ENCODE measurements at regions not wholly inside any gene's neighbourhood (a gene's known extent, or its start where the extent isn't known, plus 50 kb on each side); places are given as distances from the start of the nearest gene placed in this dataset.

- DNase-seq (ENCODE audit: low read depth): peak; percentile 74
Observed at GRCh38 chr7:19442016-19442785, 266.6 kb downstream of the POLR1F start.

GRCh38 chr7:19439517-19439916, 269.3 kb downstream of the POLR1F start:
- DNase-seq (ENCODE audit: low read depth): no peak

GRCh38 chr7:19437446-19437845, 271.4 kb downstream of the POLR1F start:
- no peak for DNase-seq (ENCODE audit: low read depth)

DNA sequence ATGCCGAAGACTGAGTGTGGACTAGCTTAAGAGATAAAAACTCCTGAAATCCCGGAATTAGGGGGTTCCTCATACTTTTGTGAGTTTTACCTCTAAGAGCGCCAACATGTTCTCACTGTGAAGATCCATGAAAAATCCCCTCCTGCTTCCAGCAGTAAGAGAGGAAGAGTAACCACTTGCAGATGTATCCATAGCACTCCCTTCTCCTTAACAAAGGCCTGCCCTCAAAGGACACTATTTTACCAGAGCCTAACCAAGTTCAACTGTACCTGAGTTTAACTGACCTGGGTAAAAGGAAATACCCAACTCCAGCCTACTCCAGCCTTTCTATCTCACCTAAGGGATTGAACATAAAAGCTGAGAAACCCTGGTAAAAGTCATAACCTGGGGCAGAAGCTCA, 280.9 kb downstream of the POLR1F start:
- DNase-seq (ENCODE audit: low read depth): no peak

DNA sequence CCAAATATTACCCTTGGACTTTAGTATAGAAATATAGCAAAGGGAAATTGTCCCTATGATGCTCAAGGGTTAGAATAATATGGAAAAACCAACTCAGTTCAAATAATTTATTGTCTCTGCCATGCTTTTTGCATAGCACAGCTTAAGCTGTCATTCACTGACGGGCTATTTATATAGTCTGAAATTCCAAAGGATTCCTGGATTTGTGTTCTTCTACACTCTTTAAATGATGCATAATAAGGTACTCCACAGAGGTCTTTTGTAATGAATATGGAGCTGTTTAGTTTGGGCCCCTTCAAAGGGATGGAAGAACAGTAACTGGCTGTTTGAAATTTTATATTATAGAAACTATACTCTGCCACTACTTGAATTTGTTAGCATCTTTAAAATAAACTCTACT, 276.6 kb upstream of the FERD3L start:
- DNase-seq (ENCODE audit: low read depth): no peak

- no peak for DNase-seq (ENCODE audit: low read depth)
Observed at GRCh38 chr7:19417231-19417630, 272.0 kb upstream of the FERD3L start.

GRCh38 chr7:19415123-19415522, 269.9 kb upstream of the FERD3L start:
- DNase-seq (ENCODE audit: low read depth): no peak

GRCh38 chr7:19413443-19413965, 268.3 kb upstream of the FERD3L start:
- DNase-seq (ENCODE audit: low read depth): no peak

- no peak for DNase-seq (ENCODE audit: low read depth)
Observed at GRCh38 chr7:19410691-19411090, 265.5 kb upstream of the FERD3L start.

GRCh38 chr7:19410106-19410505, 264.9 kb upstream of the FERD3L start:
- DNase-seq (ENCODE audit: low read depth): no peak

DNA sequence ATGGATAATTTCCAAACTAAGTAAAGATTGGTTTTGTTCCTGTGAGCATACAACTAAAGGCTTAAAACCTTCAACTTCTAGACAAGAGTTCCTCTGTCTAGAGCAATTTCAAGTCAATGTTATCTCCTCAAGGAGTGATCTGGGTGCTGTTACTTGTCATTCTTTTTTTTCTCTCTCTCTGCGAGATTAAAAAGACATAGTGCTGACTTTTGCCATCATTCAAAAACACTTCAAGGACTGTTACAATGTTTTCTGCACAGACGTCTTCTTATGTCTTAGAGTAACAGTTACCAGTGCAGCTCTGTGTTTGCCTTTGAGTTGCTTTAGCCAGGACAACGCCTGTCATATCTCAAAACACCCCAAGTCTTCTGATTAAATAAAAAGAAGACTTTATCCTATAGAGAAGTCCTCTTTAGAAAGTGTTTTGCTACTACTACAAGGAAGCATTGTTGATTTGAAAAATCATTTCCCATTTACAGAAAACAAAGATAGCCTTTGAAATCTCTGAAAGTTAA, 263.5 kb upstream of the FERD3L start:
- DNase-seq (ENCODE audit: low read depth): no peak

DNA sequence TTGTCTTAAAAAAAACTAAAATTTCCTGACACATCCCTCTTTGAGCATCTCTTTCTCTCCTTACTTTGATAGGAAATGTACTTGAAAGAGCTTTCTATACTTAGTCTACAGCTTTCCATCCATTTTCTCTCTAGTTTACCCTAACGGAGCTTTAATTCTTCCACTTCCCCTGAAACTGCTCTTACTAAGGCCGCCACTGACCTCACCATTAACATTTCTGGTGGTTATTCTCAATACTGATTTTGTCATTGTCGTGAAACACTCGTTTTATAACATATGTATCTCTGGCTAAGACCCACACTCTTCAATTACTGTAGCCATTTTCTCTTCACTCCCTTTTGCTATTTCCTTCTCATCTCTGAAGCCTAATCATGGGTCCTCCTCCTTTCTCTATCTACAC, 262.0 kb upstream of the FERD3L start:
- no peak for DNase-seq (ENCODE audit: low read depth)

GRCh38 chr7:19405541-19405940, 260.3 kb upstream of the FERD3L start:
- peak; percentile 79 for DNase-seq (ENCODE audit: low read depth)

DNA sequence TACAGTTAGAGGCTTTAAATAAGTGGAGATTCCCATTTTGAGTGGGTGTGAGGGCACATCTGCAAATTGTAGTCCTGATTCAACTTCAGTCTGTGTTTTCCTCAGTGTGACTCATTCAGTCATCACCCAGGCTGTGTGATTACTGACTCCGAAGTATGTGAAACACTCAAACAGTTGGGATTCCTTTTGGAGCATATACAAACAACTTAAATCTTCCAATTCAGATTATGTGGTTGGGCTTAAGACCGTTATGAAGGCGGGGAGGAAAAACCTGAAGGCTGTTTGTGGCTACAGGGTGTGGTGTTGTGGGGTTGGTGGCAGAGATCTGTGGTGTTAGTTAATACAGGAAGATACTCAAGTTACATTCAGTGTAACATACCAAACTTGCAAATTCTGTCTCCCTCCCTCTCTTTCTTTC, 259.7 kb upstream of the FERD3L start:
- peak; percentile 98 for DNase-seq (ENCODE audit: low read depth)

DNA sequence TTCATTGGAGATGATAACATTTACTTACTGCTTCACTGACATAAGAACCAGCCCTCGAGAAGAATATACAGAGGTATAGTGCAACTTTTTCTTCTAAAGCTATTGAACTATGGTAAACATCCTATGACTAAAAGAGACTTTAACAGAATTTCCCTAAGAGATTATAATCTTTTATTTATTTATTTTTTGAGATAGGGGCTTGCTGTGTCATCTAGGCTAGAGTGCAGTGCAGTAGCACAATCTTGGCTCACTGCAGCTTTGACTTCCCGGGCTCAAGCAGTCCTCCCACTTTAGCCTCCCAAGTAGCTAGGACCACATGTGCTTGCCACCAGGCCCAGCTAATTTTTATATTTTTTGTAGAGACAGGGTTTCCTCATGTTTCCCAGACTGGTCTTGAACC, 258.5 kb upstream of the FERD3L start:
- DNase-seq (ENCODE audit: low read depth): peak; percentile 74

GRCh38 chr7:19401461-19401860, 256.2 kb upstream of the FERD3L start:
- DNase-seq (ENCODE audit: low read depth): no peak

DNA sequence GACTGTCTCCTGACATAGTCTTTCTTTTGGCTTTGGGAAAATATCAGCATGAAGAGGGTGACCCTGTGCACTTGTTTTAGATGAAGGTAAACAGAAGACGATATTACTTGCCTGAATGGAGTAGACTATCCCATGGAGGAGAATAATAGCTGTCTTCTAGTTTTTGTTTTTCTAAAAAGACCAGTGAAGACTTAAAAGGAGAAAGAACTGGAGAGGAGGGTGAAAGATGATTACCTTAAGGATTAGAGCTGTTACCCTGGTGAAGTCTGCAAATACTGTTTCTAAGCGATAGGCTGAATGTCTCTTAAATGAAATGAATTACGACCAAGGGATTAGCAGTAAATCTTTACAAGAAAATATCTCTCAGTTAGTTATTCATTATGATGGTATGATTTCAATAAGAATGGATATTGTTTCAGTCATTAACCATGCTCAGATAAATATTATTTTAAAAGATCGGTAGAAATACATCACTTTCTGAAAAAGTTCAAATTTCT, 255.6 kb upstream of the FERD3L start:
- no peak for DNase-seq (ENCODE audit: low read depth)

DNA sequence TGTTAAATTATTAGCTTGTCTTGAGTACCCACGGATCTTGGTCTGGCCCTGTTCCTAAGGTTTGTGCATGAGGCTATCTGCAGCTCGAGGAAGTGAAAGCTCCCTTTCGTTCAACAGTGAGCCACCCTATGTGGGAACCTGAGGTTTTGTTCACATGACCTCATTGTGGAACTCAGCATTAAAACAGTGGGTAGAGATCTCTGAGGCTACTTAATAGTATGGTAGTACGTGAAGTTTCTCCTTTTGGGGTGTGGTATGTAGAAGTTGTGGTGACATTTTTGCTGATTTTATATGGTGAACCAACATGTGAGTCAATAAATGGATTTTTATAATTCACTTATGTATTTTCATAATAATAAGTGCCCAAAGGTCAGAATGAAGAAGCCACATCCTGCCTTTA, 252.7 kb upstream of the FERD3L start:
- DNase-seq (ENCODE audit: low read depth): peak; percentile 78

DNA sequence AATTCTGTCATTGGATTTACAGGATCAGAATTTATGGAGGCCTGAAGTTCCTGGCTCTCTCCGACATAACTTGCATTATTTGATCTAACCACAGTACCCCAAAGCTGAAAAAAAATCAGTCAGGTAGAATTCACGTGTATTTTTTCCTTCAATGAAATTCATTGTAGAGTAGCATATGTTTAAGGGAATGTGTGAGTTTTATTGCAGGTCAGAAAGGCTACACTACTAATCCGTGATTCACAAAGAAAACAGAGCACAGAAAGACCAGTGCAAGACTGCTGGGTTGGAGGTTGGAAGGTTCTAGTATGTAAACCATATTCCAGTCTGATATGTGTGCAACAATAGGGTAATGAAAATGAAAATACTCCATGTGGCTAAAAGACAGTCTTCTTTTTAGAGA, 247.0 kb upstream of the FERD3L start:
- peak; percentile 77 for DNase-seq (ENCODE audit: low read depth)

DNA sequence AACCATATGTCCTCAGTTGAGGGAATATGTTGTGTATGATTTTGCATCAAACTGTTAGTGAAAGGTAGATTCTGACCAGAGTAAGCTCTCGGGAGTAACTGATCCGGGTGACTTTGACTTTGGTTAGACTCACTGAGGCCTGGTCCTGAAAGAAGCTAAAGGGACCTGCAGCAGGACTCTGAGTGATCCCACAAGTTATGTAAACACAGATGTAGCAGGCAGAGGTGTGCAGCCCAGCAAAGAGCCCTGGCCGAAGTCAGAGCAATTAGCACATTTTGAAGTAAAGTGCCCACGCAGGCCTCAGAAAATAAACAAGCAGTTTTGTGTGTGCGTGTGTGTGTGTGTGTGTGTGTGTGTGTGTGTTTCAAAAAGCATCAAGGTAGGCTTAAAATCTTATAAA, 245.6 kb upstream of the FERD3L start:
- no peak for DNase-seq (ENCODE audit: low read depth)

GRCh38 chr7:19381321-19381720, 236.1 kb upstream of the FERD3L start:
- no peak for DNase-seq (ENCODE audit: low read depth)

DNA sequence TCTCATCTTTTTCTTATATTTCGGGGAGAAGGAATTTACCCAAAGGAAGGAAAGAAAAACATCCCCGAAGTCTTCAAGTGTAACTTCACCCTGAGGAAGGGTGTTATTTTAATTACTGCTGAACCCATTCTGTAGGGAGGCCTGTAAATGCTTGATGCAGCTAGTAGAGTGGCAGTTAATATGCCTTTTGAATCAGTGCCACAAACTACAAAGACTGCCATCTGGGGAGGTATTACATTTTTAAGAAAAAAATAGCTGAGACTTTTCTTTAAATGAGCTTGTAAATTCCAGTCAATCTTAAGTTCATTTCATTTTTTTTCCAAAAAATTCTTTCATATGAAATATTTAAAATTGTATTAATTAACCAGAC, 233.1 kb upstream of the FERD3L start:
- DNase-seq (ENCODE audit: low read depth): peak; percentile 13

DNA sequence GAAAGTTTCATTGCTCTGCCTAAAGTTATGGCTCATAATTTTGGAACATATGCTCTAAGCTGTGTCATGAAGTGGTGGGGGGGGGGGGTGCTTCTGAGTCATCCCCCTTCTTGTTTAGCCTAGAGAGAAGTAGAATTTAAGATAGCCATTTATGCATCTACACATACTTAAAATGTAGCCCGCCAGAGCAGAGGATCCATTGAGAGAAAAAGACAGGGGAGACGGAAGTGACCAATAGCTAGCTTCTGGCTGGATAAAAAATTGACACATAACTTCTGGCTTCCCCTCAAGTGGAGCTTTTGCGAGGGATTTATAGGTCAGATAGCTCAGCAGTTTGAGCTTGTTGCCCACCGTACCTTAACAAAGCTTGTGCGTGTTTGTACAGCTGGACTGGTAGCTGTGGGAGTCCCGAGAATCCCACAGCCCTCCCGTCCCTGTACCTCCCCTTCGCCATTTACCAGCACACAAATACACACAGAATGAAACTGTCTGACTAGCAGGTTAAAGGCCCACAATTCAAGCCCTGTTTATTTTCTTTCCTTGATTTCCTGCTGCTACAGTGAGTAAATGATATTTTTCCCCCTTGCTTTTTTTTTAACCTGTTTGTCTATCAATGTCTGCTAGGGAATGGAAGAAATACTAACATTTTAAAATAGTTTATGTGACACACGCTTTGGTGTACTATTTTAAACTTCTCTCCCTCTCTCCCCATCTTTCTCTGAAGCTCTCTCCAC, 232.6 kb upstream of the FERD3L start:
- DNase-seq (ENCODE audit: low read depth): peak; percentile 84
